ENCODE measurements at regions not wholly inside any gene's neighbourhood (a gene's known extent, or its start where the extent isn't known, plus 50 kb on each side); places are given as distances from the start of the nearest gene placed in this dataset.

DNA sequence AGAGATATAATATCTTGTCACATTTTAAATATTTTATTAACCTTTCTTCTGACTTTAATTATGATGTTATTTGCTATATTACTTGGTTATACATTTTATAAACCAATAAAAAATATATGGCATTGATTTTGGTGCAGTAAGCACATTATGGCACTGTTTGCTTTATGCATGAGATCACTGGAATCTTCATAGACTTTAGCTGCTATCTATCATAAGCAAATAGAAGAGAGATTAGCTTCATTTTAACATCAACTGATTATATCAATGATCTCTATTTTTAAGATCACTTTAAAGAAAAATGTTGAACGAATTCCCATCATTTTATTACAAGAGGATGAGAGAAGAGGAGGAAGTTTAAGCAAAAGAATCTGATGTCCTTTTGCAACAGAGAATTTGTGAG lies 58.6 kb upstream of the CDK1 start:
- no peak for TF ChIP-seq CTCF (IDR thresholded peaks at IDR 0.05; ENCODE audit: low read length)
- no peak for TF ChIP-seq EZH2 (IDR thresholded peaks at IDR 0.05; ENCODE audit: borderline replicate concordance, low read length)
